Activated CD8-positive, alpha-beta memory T cell treated with anti-CD3 and anti-CD28 coated beads for 48 hours (primary cell): ENCODE measurements at regions not wholly inside any gene's neighbourhood (a gene's known extent, or its start where the extent isn't known, plus 50 kb on each side); places are given as distances from the start of the nearest gene placed in this dataset.
"Not testable (repeated sequence)": the region's sequence is repeated elsewhere in the genome, so short reads cannot be mapped to it uniquely, and the experiment has no call there.

Source experiments
- DNase-seq, 3 experiments: peaks; one replicate each; pipeline ENCODE4 v3.0.0-alpha.2; 2020; ENCODE audit warnings: low read depth in 2 of 3, low spot score in 2 of 3

DNA sequence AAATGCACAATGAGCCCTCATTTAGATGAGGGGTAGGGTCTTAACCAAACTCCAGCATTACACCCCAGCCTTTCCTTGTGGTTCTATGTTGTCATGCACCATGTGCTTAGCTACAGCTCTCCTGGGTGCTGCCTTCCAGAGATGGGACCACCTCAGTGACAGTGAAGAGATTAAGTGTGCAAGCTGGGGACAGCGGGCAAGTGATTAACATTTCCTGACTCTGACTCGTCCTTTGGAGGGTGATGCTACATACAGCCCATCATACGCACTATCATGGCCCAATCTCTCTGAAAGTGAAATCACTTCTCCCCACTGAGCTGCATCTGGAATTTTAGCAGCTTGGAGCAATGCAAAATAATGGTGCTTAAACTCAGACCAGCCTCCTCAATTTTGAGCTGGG is 293.0 kb upstream of the PLGLB1 start:
- not testable (repeated sequence) for DNase-seq

DNA sequence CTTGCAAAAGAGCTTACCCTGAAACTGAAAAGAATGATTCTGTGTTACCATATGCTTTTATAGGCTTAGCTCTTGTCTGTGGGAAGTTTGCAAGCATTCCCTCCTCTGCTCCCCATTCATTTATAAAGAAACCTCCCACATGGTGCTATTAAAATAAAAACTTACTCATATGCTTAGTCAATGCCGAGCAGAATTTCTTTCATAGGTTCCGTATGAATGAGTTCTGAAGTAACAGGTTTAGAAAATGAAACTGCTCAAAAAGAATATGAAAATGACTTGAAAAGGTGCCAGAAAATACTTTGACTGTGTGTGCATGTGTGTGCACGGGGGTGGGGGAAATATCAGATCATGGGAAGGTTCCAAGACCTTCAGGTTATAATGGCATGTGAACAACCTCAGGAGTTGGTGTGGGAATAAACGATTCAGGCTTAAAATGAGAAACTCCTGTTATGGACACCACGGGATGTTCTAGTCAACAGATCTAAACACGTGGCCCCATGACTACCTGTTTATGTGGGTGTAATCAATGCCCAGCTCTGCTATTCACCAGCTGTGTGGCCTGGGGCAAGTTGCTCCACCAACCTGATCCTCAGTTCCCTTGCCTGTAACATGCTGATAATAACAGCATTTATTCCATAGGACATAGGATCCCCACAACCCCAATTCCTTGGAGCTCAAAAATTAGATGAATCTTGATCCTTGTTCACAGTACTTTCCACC is 293.7 kb upstream of the PLGLB1 start:
- DNase-seq: not testable (repeated sequence)

DNA sequence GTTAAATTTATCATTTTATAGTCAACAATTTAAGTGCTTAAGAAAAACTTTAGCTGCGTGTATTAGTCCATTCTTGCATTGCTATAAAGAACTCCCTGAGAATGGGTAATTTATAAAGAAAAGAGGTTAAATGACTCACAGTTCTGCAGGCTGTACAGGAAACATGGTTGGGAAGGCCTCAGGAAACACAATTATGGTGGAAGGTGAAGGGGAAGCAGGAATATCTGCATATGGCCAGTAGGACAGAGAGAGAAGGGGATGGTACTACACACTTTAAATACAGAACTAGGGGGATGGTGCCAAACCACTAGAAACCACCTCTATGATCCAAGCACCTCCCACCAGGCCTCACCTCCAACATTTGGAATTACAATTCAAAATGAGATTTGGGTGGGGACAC is 295.5 kb upstream of the PLGLB1 start:
- DNase-seq: not testable (repeated sequence)

DNA sequence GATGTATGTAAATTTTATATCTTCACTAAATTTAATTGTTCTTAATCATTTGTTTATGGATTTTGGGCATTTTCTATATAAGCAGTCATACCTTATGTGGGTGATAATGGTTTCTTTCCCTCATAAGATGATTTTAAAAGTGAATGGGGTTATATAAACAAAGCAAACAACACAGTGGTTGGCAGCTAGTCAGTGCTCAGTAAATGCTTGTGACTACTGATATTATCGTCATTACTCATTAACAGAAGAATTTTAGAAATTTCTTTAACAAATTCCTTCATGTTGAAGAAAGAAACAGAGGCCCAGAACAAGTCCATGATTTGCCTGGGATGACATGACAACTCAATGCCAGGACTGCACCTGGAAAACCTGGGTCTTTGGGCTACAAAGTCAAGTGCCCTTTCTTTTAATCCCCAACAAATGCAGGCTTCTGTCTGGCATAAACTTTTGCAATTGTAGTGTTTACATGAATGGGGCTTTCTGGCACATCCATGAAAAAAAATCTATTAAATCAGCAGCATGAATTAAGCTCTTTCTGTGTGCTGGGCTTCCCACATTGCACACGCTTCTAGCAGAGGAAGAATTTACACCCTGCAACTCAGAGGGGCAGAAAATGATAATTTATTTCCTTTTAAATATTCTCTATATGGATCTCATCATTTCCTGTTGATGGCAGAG is 297.3 kb upstream of the PLGLB1 start:
- DNase-seq: not testable (repeated sequence)

- DNase-seq: not testable (repeated sequence)
Observed at GRCh38 chr2:87319705-87320104, 298.1 kb upstream of the PLGLB1 start.

DNA sequence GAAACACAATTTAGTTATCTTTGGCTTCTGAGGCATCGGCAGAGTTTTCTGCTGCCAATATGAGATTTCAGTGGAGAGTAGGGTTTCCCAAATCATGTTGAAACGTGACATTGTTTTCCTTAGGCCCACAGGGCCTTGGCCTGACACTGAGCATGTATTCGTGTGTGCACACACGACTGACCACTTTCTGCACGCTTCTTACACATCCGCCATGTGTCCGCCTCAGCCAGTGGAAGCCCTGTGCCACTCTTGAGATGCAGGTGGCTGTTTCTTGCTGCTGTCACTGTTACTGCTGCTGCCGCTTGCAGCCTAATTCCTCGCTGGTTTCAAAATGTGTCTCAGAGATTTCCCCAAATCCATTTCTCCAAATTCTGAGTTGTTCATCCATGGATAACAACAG is 299.6 kb upstream of the PLGLB1 start:
- not testable (repeated sequence) for DNase-seq

- not testable (repeated sequence) for DNase-seq
Observed at GRCh38 chr2:87324335-87325041, 302.8 kb upstream of the PLGLB1 start.

DNA sequence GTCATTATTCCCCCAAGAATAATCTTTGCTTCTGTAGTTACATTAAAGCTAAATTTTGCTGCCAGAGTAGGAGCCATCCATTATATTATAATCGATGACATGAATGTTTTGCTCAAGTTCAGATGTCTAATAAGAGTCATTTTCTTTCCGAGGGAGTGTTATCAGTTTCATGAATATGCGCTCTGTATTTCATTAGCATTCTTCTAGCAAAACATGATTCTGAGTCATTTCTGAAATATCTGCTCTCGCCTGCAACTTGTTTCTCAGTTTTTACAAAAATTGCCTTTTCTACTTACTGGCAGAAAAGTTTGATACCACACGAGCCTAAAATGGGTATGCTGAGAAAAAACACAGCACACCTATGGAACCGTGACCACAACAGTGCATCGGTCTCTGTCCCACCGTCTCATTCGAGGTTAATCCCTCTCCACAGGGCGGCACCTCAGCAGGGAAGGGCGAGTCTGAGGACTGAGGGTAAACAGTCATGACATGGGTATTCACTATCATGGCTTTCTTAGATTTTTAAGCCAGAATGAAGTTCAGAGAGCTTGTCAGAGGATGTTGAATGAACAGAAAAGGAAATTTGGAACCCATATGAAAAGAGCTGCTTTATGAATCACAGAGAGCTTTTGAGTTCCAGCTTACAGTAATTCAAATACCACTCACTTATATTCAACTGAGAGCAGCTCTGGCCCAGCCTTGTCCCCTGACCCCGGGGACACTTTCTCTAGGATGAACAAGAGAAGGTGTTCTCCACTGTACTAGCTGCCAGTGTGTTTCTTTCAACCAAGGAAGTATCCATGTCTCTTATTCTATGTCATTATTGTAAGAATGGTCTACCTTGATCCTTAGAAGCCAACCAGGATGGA is 303.6 kb upstream of the PLGLB1 start:
- DNase-seq: not testable (repeated sequence)

DNA sequence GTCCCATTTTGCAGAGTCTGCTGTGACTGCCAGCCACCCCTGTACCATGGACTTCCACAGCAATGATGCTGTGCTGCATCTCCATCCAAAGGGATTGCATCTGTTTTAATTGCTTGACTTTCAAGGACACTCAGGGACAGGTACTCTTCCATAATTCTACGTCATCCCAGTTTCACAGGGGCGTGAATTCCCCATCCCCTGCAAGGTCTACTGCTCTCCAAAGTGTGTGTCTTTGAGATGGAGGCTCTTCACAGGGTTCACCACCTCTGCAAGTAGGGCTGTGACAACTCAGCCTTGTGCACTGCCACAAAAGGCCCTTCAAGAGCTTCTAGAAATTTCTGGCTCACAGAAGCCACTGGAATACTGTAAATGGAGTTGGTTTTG is 304.3 kb upstream of the PLGLB1 start:
- not testable (repeated sequence) for DNase-seq

DNA sequence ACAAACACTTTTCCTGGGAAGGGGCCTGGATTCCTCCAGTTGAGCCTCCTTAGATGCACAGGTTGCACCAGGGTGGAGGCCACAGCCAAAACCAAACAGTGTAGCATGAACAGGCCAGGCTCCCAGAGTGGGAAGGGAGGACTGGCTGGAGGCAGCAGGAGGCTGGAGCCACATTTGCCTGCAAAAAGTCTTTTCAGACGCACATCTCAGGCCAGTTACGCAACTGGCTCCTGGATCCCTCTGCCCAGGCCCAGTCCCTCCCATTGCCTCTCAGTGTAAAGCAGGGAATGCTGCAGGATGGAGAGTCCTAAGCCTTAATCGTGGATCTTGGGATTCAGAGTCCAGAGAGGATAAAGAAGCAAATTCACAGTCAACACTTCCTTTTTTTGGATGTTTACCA is 305.1 kb upstream of the PLGLB1 start:
- not testable (repeated sequence) for DNase-seq

- DNase-seq: not testable (repeated sequence)
Observed at GRCh38 chr2:87327648-87328371, 306.2 kb upstream of the PLGLB1 start.

GRCh38 chr2:87329529-87329928 is 307.9 kb upstream of the PLGLB1 start:
- DNase-seq: not testable (repeated sequence)

- not testable (repeated sequence) for DNase-seq
Observed at GRCh38 chr2:87330486-87330885, 308.8 kb upstream of the PLGLB1 start.

- DNase-seq: not testable (repeated sequence)
Observed at GRCh38 chr2:87331940-87332583, 310.4 kb upstream of the PLGLB1 start.

DNA sequence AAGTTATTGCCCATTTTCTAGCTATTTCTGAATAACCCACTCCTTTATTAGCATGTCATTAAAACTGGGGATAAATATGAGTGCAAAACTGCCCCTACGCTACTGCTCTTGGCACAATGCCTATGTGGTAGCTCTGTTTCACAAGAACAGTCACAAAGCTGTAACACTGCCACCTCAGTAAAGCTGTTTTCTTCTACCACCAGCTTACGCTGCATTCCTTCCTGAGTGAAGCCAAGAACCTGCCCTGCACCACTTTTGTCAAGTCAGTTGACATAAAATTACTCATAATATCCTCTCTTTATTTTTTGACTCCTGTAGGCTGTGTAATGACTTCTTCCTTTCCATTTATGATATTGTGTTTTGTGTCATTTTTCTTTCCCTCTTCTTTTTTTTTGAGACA is 313.2 kb upstream of the PLGLB1 start:
- not testable (repeated sequence) for DNase-seq

- not testable (repeated sequence) for DNase-seq
Observed at GRCh38 chr2:87338998-87339397, 317.4 kb upstream of the PLGLB1 start.

- peak in 2 of 3 experiments; percentile 6 to 25 for DNase-seq
Observed at GRCh38 chr2:87341601-87342014, 320.0 kb upstream of the PLGLB1 start.

DNA sequence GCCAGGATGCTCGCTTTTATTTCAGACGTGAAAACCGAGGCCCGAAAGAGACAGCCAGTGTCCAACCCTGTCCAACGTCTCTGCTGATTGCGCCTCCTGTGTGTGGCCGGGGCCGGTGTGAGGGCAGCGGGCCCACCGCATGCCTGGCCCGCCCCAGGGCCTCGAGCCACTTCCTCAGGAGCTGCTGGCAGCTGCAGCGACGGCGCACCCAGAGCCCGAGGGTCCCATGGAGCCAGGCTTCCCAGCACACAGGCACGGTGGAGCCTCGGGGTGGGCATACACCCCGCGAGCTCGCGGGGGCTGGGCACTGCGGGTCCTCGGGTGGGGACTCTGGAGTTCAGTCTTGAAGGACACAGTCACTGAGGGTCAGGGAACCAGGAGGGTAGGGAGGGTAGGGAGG is 320.5 kb upstream of the PLGLB1 start:
- DNase-seq: not testable (repeated sequence)

GRCh38 chr2:87343347-87343746 is 321.7 kb upstream of the PLGLB1 start:
- not testable (repeated sequence) for DNase-seq

DNA sequence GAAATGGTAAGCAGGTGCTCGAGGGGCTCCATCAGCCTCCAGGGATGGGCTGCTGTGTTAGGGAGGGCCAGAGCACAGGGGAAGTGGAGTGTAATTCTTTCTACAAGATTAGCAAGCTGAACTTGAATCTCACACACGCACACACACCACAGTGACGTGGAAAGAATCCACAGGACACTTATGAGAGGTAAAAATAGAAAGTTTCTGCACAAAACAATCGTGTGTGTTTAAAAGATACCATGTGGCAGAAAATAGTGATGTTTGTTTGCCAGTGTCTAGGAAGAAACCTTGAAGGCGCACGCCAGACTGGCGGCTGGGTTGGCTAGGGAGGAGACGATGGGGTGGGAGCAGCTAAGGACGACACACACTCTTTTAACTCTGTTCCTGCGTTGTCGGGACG is 323.6 kb upstream of the PLGLB1 start:
- DNase-seq: not testable (repeated sequence)
